RWPE2 (cell line): ENCODE measurements at regions not wholly inside any gene's neighbourhood (a gene's known extent, or its start where the extent isn't known, plus 50 kb on each side); places are given as distances from the start of the nearest gene placed in this dataset.

Experiments used
- ATAC-seq: fragments of 200-7000 bp; cut with Tn5 transposase; 3 replicates; pipeline ENCODE4 v1.9.1; 2021; ENCODE audit warnings: low read depth
- DNase-seq: peaks from one replicate; pipeline ENCODE4 v3.0.0-alpha.2; 2020; ENCODE audit warnings: low spot score
- H3K27ac ChIP-seq: fragments of 450-650 bp; 2 replicates; pipeline ENCODE4 v1.5.1; 2017; ENCODE audit warnings: mild to moderate bottlenecking; ENCODE audit not compliant: poor library complexity, severe bottlenecking
- H3K27me3 ChIP-seq: fragments of 250-450 bp; sonication (Bioruptor Pico); 2 replicates; pipeline ENCODE4 v1.5.1; 2021; ENCODE audit warnings: mild to moderate bottlenecking, moderate library complexity; ENCODE audit not compliant: insufficient read depth, poor library complexity, severe bottlenecking
- H3K36me3 ChIP-seq: fragments of 250-450 bp; sonication (Bioruptor Pico); 2 replicates; pipeline ENCODE4 v1.5.1; 2020; ENCODE audit warnings: low read depth, mild to moderate bottlenecking, moderate library complexity
- H3K4me1 ChIP-seq: fragments of 250-450 bp; sonication (Bioruptor Pico); 2 replicates; pipeline ENCODE4 v1.5.1; 2021; ENCODE audit warnings: mild to moderate bottlenecking, moderate library complexity; ENCODE audit not compliant: insufficient read depth, poor library complexity, severe bottlenecking
- H3K4me3 ChIP-seq: fragments of 250-450 bp; sonication (Bioruptor Pico); 2 replicates; pipeline ENCODE4 v1.5.1; 2021; ENCODE audit warnings: mild to moderate bottlenecking, moderate library complexity; ENCODE audit not compliant: severe bottlenecking
- H3K9me3 ChIP-seq: fragments of 250-450 bp; sonication (Bioruptor Pico); 2 replicates; pipeline ENCODE4 v1.5.1; 2021; ENCODE audit warnings: mild to moderate bottlenecking, moderate library complexity; ENCODE audit not compliant: severe bottlenecking
- TF ChIP-seq, protein P1 (sequence below): fragments of 450-650 bp; IDR thresholded peaks from one replicate; pipeline ENCODE4 v1.5.1; 2017; ENCODE audit warnings: mild to moderate bottlenecking, moderate library complexity; ENCODE audit not compliant: poor library complexity, severe bottlenecking

DNA sequence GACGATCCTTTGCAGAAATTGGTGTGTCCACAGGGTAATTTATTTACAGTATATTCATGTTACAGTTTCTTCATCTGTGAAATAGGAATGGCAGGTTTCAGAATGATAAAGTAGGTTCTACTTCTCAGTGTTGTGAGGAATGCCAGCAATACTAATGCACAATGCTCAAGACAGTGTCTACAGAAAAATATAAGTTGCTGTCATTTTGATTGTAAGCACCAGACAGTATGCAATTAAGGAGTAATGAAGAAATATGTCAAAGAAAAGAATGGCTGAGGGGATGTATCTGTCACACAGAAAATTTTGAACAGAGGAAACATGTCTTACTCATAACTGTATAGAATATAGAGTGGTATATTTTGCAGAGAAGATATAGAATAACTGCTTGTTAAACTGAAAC is 525.4 kb downstream of the GALC start:
- DNase-seq (no peak), ATAC-seq (no peak)
- H3K27ac ChIP-seq = no peak overlapping the region
- TF ChIP-seq, protein P1, sequence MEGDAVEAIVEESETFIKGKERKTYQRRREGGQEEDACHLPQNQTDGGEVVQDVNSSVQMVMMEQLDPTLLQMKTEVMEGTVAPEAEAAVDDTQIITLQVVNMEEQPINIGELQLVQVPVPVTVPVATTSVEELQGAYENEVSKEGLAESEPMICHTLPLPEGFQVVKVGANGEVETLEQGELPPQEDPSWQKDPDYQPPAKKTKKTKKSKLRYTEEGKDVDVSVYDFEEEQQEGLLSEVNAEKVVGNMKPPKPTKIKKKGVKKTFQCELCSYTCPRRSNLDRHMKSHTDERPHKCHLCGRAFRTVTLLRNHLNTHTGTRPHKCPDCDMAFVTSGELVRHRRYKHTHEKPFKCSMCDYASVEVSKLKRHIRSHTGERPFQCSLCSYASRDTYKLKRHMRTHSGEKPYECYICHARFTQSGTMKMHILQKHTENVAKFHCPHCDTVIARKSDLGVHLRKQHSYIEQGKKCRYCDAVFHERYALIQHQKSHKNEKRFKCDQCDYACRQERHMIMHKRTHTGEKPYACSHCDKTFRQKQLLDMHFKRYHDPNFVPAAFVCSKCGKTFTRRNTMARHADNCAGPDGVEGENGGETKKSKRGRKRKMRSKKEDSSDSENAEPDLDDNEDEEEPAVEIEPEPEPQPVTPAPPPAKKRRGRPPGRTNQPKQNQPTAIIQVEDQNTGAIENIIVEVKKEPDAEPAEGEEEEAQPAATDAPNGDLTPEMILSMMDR = no peak
- no peaks in the 10 kb centered on the region for H3K9me3 ChIP-seq
- no peaks in the 10 kb centered on the region for H3K27me3 ChIP-seq
- no peaks in the 10 kb centered on the region for H3K36me3 ChIP-seq
- no peaks in the 10 kb centered on the region for H3K4me1 ChIP-seq
- H3K4me3 ChIP-seq = no peak overlapping the region

DNA sequence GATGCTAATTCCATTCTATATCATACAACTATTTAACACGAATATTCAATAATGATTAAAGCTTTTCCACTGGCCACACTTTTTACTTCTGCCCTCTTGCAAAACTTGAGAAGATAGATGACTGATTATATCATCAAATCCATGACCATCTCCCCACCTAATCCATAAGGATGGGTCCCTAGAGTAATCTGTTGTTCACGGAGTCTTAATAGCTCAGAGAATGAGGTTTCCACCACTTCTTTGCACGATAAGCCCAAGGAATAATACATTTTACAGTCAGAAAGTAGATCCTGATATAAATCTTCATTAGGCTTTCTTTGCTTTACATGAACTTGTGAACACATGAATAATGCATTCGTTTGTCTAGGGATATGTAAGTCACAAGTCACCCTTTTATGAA is 527.2 kb downstream of the GALC start:
- Histone ChIP-seq H3K9me3 (no peaks in the 10 kb centered on the region), H3K27me3 (no peaks in the 10 kb centered on the region), H3K36me3 (no peaks in the 10 kb centered on the region), H3K27ac (no peak overlapping the region), H3K4me1 (no peaks in the 10 kb centered on the region), H3K4me3 (no peak overlapping the region)
- TF ChIP-seq, protein P1 = no peak
- ATAC-seq = no peak
- DNase-seq = no peak

DNA sequence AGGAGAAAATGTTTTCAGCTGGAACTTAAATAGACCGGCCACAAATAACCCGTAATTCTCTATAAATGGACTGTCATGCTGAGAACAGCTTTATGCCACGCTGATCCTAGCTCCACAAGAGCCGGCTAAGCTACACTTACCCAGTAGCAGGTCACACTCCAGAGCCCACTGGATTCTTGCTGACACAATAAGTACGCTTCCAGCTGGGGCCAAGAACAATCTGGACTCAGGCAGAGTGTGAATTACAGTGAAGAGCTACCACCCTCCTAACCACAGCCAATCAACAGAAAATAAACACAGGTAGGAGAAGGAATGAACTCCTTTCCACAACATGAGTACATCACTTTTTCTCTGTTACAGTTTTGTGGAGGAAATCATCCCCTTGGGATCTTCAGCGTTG is 531.3 kb downstream of the GALC start:
- Histone ChIP-seq H3K4me1 (no peaks in the 10 kb centered on the region), H3K27ac (no peak overlapping the region), H3K4me3 (no peak overlapping the region), H3K9me3 (no peaks in the 10 kb centered on the region), H3K27me3 (no peaks in the 10 kb centered on the region), H3K36me3 (no peaks in the 10 kb centered on the region)
- TF ChIP-seq, protein P1 = no peak
- DNase-seq (no peak), ATAC-seq (no peak)

DNA sequence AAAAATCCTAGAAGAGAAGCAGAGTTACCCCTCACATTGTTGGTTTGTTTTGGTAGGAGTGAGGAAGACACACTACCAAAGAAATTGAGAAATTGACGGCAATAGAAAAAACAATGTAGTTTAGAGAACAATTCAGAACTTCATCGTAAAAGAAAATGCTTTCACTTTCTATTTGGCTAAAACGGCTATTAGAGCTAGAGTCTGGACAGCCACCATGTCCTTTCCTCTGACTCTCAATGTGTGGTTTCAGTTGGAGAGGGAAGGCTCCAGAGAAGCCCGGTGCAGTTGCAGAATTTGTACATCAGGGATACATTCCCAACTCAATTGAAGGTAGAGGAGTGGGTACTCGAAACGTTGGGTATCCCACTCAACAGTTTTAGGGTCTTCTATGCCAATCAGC is 535.3 kb downstream of the GALC start:
- Histone ChIP-seq H3K9me3 (no peaks in the 10 kb centered on the region), H3K36me3 (no peaks in the 10 kb centered on the region), H3K4me3 (peak overlapping the region; percentile 18), H3K27ac (no peak overlapping the region), H3K27me3 (no peaks in the 10 kb centered on the region), H3K4me1 (no peaks in the 10 kb centered on the region)
- TF ChIP-seq, protein P1 = no peak
- no peak for DNase-seq
- ATAC-seq = peak; percentile 86

DNA sequence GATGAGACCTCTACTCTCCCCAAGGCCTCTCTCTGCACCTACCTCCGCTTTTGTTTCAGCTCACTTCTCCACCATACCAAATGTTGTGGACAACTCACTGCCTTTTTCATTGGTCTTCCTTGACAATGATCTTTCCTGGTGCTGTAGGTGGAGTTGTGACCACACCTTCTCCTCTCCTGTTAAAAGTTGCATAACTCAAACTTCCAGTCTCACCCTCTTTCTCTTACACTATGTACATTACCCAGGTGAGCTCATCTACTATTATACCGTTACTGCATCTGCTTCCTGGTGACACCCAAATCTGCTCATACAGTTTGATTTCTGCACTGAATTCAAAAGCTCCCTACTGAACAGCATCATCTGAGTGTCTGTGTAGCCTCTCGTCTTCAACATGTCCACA is 542.8 kb downstream of the GALC start:
- Histone ChIP-seq H3K9me3 (no peaks in the 10 kb centered on the region), H3K27me3 (no peaks in the 10 kb centered on the region), H3K4me3 (no peak overlapping the region), H3K27ac (no peak overlapping the region), H3K4me1 (no peaks in the 10 kb centered on the region), H3K36me3 (no peaks in the 10 kb centered on the region)
- ATAC-seq = peak; percentile 79
- no peak for DNase-seq
- TF ChIP-seq, protein P1 = no peak
